Muscle layer of duodenum (tissue), 2 donors: ENCODE measurements at regions not wholly inside any gene's neighbourhood (a gene's known extent, or its start where the extent isn't known, plus 50 kb on each side); places are given as distances from the start of the nearest gene placed in this dataset.

ENCODE experiments used
- H3K27ac ChIP-seq: one replicate; pipeline ENCODE4 v1.7.0; 2013; ENCODE audit warnings: mild to moderate bottlenecking, low read length
- H3K27me3 ChIP-seq: one replicate; pipeline ENCODE4 v1.7.0; 2013; ENCODE audit warnings: low read depth, mild to moderate bottlenecking, control low read depth, low read length
- H3K36me3 ChIP-seq, 2 donors: one replicate each; pipeline ENCODE4 v1.7.0; 2013; ENCODE audit warnings: low read length in 2 of 2, control low read depth in 1 of 2, mild to moderate bottlenecking in 1 of 2; ENCODE audit not compliant: insufficient read depth in 2 of 2, control insufficient read depth in 1 of 2
- H3K4me1 ChIP-seq, 2 donors: one replicate each; pipeline ENCODE4 v1.7.0; 2013; ENCODE audit warnings: low read length in 2 of 2, mild to moderate bottlenecking in 2 of 2, control low read depth in 1 of 2, moderate library complexity in 1 of 2; ENCODE audit not compliant: insufficient read depth in 2 of 2, control insufficient read depth in 1 of 2
- H3K4me3 ChIP-seq, 2 donors: one replicate each; pipeline ENCODE4 v1.7.0; 2013; ENCODE audit warnings: low read length in 2 of 2, low read depth in 1 of 2, mild to moderate bottlenecking in 1 of 2
- H3K9me3 ChIP-seq, 2 donors: one replicate each; pipeline ENCODE4 v1.7.0; 2013; ENCODE audit warnings: low read length in 2 of 2, control low read depth in 1 of 2, mild to moderate bottlenecking in 1 of 2; ENCODE audit not compliant: control insufficient read depth in 1 of 2
- donor health status: healthy.

DNA sequence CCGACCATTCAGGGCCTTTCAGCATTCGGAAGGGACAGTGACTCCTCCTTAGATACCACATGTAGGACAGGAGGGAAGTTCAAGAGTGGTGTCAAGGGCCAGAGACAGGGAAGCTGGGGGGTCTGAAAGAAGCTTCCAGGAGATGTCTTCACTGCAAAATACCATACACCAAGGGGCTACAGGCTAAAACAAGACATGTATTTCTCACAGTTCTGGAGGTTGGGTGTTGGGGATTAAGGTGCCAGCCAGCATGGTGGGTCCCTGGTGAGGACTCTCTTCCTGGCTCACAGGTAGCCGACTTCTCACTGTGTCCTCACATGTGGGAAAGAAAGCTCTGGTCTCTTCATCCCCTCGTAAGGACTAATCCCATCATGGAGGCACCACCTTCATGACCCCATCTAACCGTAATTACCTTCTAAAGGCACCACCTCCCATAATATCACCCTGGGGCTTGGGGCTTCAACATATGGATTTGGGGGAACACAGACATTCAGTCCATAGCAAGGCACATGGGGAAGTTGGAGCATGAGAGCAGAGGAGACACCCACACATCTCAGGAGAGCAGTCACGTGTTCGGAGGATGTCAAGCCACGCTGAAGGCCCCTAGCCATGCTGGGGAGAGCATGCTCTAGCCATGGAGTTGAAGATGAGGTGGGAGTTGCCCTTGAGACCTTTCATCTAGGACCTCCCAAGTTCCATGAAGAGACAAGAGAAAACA, 73.9 kb upstream of the GDF10 start:
- peaks cover 0 to 9% of the 10 kb centered on the region in 2 donors for H3K9me3 ChIP-seq
- H3K4me1 ChIP-seq = no peaks in the 10 kb centered on the region
- no peak overlapping the region for H3K27ac ChIP-seq
- no peaks in the 10 kb centered on the region for H3K27me3 ChIP-seq
- no peak overlapping the region for H3K4me3 ChIP-seq
- no peaks in the 10 kb centered on the region for H3K36me3 ChIP-seq

- no peaks in the 10 kb centered on the region for H3K4me1 ChIP-seq
- H3K27ac ChIP-seq = no peak overlapping the region
- peaks cover 0 to 9% of the 10 kb centered on the region in 2 donors for H3K9me3 ChIP-seq
- no peaks in the 10 kb centered on the region for H3K27me3 ChIP-seq
- H3K36me3 ChIP-seq = no peaks in the 10 kb centered on the region
- no peak overlapping the region for H3K4me3 ChIP-seq
Observed at GRCh38 chr10:47230482-47230881, 69.5 kb upstream of the GDF10 start.

- H3K9me3 ChIP-seq = peaks cover 0 to 9% of the 10 kb centered on the region in 2 donors
- H3K27me3 ChIP-seq = no peaks in the 10 kb centered on the region
- no peaks in the 10 kb centered on the region for H3K36me3 ChIP-seq
- H3K27ac ChIP-seq = no peak overlapping the region
- H3K4me3 ChIP-seq = no peak overlapping the region
- H3K4me1 ChIP-seq = no peaks in the 10 kb centered on the region
Observed at GRCh38 chr10:47230957-47231356, 69.0 kb upstream of the GDF10 start.

DNA sequence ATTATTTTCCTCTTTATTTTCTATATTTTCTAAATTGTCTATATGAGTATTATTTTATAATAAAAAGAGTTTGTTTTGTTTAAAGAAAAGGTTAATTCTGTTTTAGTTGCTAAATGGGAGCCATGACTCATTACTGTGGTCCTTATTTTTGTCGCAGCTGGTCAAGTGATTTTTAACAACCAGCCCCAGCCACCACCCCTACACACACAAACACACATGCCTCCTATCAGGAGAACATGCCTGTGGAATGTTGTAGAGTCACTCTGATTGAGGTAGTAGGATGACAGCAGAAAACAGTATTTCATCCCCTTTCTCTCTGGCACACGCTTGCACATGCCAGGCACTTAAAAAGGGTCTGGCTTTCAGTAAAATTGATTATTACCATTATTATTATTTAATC, 68.6 kb upstream of the GDF10 start:
- Histone ChIP-seq H3K27ac (no peak overlapping the region), H3K27me3 (no peaks in the 10 kb centered on the region), H3K4me1 (no peaks in the 10 kb centered on the region), H3K9me3 (peaks cover 0 to 10% of the 10 kb centered on the region in 2 donors), H3K36me3 (no peaks in the 10 kb centered on the region), H3K4me3 (no peak overlapping the region)

DNA sequence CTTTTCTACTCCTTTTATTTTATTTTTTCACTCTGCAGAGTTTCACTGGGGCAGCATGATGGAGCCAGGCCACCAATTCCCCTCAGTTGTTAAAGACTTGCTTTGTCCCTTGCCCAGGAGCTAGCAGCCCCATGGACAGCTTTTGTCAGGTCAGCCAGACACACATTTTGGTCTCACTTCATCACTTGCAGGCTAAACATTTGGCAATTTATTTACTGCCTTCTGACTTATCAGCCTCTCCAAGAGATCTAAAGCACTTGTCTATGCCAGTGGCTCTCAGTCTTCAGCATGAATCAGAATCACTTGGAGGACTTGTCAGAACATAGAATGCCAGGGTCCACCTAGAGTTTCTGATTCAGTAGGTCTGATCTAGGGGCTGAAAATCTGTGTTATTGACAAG, 66.4 kb upstream of the GDF10 start:
- no peaks in the 10 kb centered on the region for H3K27me3 ChIP-seq
- H3K36me3 ChIP-seq = no peaks in the 10 kb centered on the region
- no peak overlapping the region for H3K27ac ChIP-seq
- H3K9me3 ChIP-seq = peaks cover 0 to 15% of the 10 kb centered on the region in 2 donors
- H3K4me3 ChIP-seq = no peak overlapping the region
- H3K4me1 ChIP-seq = no peaks in the 10 kb centered on the region

GRCh38 chr10:47235484-47235883, 64.5 kb upstream of the GDF10 start:
- Histone ChIP-seq H3K4me3 (no peak overlapping the region), H3K27me3 (no peaks in the 10 kb centered on the region), H3K36me3 (no peaks in the 10 kb centered on the region), H3K4me1 (no peaks in the 10 kb centered on the region), H3K9me3 (peaks cover 0 to 9% of the 10 kb centered on the region in 2 donors), H3K27ac (no peak overlapping the region)

GRCh38 chr10:47237316-47238260, 62.4 kb upstream of the GDF10 start:
- Histone ChIP-seq H3K4me1 (no peaks in the 10 kb centered on the region), H3K36me3 (no peaks in the 10 kb centered on the region), H3K27me3 (peaks cover 3% of the 10 kb centered on the region), H3K9me3 (peaks cover 0 to 9% of the 10 kb centered on the region in 2 donors), H3K27ac (no peak overlapping the region), H3K4me3 (no peak overlapping the region)

DNA sequence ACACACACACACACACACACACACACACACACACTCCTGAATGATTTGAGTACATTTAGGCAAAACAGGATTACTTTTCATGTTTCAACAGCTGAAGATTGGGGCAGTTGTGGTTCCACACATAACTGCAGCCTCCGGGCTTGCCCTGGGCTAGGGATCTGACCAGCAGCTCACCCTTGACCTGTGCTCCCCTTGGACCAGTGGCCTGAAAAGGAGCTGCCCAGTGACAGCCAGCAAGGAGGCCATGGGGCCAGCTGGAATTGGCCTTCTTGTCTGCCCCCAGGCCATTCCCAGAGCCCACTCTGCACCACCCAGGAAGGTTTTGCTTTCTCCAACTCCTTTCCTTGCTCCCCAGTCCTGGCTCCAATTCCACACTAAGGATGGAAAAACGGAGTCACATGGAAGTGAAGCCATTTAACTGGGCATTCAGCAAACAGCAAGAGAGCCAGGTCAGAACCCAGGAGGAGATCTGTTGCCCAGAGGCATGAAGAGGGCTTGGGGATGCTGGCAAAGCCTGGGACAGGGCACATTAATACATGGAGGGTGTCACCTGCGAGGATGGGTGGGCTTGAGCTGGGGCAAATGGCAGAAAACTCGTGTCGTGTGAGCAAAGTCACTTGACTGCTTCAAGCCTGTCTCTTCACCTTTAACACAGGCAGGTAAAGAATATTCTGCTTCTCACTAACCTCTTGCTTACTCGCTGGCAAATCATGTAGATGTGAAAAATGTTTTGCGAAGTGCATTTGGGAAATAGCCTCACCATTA, 61.5 kb upstream of the GDF10 start:
- Histone ChIP-seq H3K4me3 (no peak overlapping the region), H3K4me1 (no peaks in the 10 kb centered on the region), H3K9me3 (peaks cover 0 to 9% of the 10 kb centered on the region in 2 donors), H3K36me3 (no peaks in the 10 kb centered on the region), H3K27ac (no peak overlapping the region), H3K27me3 (peaks cover 3% of the 10 kb centered on the region)

- peaks cover 3% of the 10 kb centered on the region for H3K27me3 ChIP-seq
- no peaks in the 10 kb centered on the region for H3K4me1 ChIP-seq
- H3K9me3 ChIP-seq = peaks cover 0 to 9% of the 10 kb centered on the region in 2 donors
- H3K27ac ChIP-seq = no peak overlapping the region
- H3K4me3 ChIP-seq = no peak overlapping the region
- H3K36me3 ChIP-seq = no peaks in the 10 kb centered on the region
Observed at GRCh38 chr10:47239211-47239610, 60.8 kb upstream of the GDF10 start.

- Histone ChIP-seq H3K4me3 (no peak overlapping the region), H3K9me3 (peaks cover 0 to 9% of the 10 kb centered on the region in 2 donors), H3K27me3 (peaks cover 3% of the 10 kb centered on the region), H3K36me3 (no peaks in the 10 kb centered on the region), H3K27ac (no peak overlapping the region), H3K4me1 (no peaks in the 10 kb centered on the region)
Observed at GRCh38 chr10:47240173-47240572, 59.8 kb upstream of the GDF10 start.

GRCh38 chr10:47241256-47241655, 58.7 kb upstream of the GDF10 start:
- Histone ChIP-seq H3K27me3 (peaks cover 3% of the 10 kb centered on the region), H3K27ac (no peak overlapping the region), H3K36me3 (no peaks in the 10 kb centered on the region), H3K4me1 (no peaks in the 10 kb centered on the region), H3K4me3 (no peak overlapping the region), H3K9me3 (peaks cover 0 to 9% of the 10 kb centered on the region in 2 donors)
